AG04449 (cell line): ENCODE measurements at regions not wholly inside any gene's neighbourhood (a gene's known extent, or its start where the extent isn't known, plus 50 kb on each side); places are given as distances from the start of the nearest gene placed in this dataset.
"Not testable (repeated sequence)": the region's sequence is repeated elsewhere in the genome, so short reads cannot be mapped to it uniquely, and the experiment has no call there.

Experiments
- CTCF ChIA-PET: fragments of 350-600 bp; formaldehyde crosslinking; extraction: SDS; loops from one replicate; lab custom pipeline; 2021; ENCODE audit warnings: antibody characterized with exemption; lab: Yijun Ruan, JAX
- POLR2A ChIA-PET: fragments of 400-600, 350-600 bp; formaldehyde crosslinking; extraction: SDS; loops from one replicate; lab custom pipeline; 2020; ENCODE audit warnings: antibody characterized with exemption, inconsistent platforms; lab: Yijun Ruan, JAX
- DNase-seq: peaks from one replicate; pipeline ENCODE4 v3.0.0-alpha.2; 2010; ENCODE audit warnings: low read depth, low spot score
- H3K4me3 ChIP-seq: 2 replicates; pipeline ENCODE4 v1.5.1; 2011; ENCODE audit warnings: low read depth, mild to moderate bottlenecking, control low read depth, low read length
- TF ChIP-seq, protein P1 (sequence below): IDR thresholded peaks from one replicate; pipeline ENCODE4 v1.5.1; 2011; ENCODE audit warnings: mild to moderate bottlenecking, moderate library complexity, low read length, control low read depth, inconsistent platforms; ENCODE audit not compliant: insufficient read depth; ENCODE audit errors: missing control alignments

GRCh38 chr4:128648021-128648420 lies 161.5 kb upstream of the JADE1 start:
- ChIA-PET CTCF (interaction anchor here (0.6 kb wide), 1 partner anchor 142 kb away, joined by 3 read pairs; no protein-coding TSS in a partner anchor), POLR2A (no interaction called here)
- DNase-seq, result no peak
- TF ChIP-seq, protein P1, sequence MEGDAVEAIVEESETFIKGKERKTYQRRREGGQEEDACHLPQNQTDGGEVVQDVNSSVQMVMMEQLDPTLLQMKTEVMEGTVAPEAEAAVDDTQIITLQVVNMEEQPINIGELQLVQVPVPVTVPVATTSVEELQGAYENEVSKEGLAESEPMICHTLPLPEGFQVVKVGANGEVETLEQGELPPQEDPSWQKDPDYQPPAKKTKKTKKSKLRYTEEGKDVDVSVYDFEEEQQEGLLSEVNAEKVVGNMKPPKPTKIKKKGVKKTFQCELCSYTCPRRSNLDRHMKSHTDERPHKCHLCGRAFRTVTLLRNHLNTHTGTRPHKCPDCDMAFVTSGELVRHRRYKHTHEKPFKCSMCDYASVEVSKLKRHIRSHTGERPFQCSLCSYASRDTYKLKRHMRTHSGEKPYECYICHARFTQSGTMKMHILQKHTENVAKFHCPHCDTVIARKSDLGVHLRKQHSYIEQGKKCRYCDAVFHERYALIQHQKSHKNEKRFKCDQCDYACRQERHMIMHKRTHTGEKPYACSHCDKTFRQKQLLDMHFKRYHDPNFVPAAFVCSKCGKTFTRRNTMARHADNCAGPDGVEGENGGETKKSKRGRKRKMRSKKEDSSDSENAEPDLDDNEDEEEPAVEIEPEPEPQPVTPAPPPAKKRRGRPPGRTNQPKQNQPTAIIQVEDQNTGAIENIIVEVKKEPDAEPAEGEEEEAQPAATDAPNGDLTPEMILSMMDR, result no peak
- no peak overlapping the region for H3K4me3 ChIP-seq

DNA sequence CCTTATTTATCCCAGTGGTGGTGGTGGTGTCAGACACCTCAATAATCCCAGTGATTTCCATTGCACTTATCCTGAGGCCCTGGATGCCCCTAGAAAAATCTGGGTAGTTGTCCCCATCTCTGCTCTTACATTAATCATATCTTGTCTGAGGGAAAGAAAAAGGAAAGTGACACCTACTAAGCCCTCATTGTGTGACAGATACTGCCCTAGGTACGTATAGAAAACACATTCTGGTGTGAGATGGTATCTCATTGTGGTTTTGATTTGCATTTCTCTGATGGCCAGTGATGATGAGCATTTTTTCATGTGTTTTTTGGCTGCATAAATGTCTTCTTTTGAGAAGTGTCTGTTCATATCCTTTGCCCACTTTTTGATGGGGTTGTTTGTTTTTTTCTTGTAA lies 162.6 kb upstream of the JADE1 start:
- DNase-seq, CTCF ChIA-PET, H3K4me3 ChIP-seq, POLR2A ChIA-PET: not testable (repeated sequence)

DNA sequence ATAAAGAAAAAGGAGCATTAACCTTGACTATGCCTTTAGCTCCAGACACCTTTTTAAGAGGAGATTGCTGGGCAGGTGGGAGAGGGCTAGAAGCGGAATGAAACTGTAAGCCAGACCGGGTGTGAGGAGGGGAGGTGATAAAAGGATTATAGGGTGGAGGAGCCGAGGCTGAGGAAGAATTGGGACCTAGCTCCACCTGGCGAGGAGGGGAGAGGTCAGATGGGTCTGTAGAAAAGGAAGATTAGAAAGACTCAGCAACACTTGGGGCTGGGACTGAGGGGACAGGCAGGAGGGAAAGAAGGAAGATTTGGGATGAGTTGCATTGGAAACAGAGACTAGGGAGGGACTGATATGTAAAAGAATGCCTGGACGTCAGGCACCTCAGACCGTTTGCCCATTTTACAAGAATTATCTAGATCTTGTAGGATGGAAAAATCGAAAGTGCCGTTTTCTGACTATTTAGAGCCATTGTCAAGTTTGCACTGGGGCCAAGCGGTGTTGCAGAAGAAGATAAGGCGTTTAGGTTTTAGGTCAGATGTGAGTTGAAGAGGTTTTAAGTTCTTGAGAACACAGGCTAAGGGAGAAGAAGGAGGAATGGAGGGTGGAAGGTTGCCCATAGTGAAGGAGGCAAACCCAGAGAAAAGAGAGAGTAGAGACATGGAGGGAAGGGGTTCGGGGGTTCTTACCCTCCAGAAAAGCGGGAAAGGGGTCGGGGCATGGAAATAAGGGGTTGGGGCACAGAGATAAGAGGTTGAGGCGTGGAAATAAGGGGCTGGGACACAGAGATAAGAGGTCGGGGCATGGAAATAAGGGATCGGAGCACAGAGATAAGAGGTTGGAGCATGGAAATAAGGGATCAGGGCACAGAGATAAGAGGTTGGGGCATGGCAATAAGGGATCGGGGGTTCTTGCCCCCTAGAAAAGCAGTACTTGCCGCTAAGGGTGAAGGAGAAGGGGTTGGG lies 164.5 kb upstream of the JADE1 start:
- DNase-seq, POLR2A ChIA-PET, H3K4me3 ChIP-seq, CTCF ChIA-PET: not testable (repeated sequence)

DNA sequence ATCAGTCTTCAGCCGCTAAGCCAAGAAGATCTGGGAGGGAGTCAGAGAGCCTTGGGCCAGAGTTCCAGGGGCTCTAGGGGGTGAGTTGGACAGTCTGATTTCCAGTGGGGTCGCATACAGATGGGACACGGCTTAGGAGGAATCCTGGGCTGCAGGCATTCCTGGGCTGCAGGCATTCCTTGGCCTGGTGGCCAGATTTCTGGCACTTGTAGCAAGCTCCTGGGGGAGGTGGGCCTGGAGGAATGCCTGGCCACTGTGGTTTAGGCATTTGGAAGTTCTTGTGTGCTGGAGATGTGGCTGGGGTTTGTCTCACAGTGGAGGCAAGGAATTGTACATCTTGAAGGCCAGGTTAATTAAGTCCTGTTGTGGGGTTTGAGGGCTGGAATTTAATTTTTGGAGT lies 165.4 kb upstream of the JADE1 start:
- CTCF ChIA-PET, H3K4me3 ChIP-seq, DNase-seq, POLR2A ChIA-PET: not testable (repeated sequence)

- DNase-seq, CTCF ChIA-PET, POLR2A ChIA-PET, H3K4me3 ChIP-seq: not testable (repeated sequence)
Measured at GRCh38 chr4:128641566-128641965, 167.9 kb upstream of the JADE1 start.

- no peak for DNase-seq
- CTCF ChIA-PET, result no interaction called here
- TF ChIP-seq, protein P1, result no peak
- POLR2A ChIA-PET, result interaction anchor here (0.5 kb wide), 1 partner anchor 181 kb away, joined by 3 read pairs; no protein-coding TSS in a partner anchor
- no peak overlapping the region for H3K4me3 ChIP-seq
Measured at GRCh38 chr4:128639541-128640270, 169.8 kb upstream of the JADE1 start.

DNA sequence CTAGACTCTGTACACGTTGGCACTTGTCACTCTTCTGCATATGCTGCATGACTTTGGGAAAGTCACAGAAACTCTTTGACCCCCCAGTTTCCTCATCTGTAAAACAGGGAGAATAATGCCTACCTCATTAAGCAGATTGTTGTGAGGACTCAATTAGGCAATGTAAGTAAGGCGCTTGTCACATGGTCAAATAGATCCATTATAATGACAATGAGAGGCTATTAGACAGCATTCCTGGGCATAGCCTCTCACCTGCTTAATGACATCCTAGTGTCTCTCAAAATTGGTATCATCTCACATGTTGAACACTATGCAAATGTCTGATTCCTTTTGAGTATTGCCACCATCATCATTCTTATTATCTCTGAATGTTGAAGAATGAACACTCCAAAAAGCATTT lies 172.6 kb upstream of the JADE1 start:
- TF ChIP-seq, protein P1, result no peak
- no peak for DNase-seq
- ChIA-PET CTCF (no interaction called here), POLR2A (no interaction called here)
- no peak overlapping the region for H3K4me3 ChIP-seq

- TF ChIP-seq, protein P1, result no peak
- DNase-seq, result no peak
- no peak overlapping the region for H3K4me3 ChIP-seq
- ChIA-PET POLR2A (no interaction called here), CTCF (interaction anchor here (0.8 kb wide), 1 partner anchor 182 kb away, joined by 3 read pairs; no protein-coding TSS in a partner anchor)
Measured at GRCh38 chr4:128635955-128636560, 173.4 kb upstream of the JADE1 start.
